Choroid plexus epithelial cell (primary cell): ENCODE measurements at regions not wholly inside any gene's neighbourhood (a gene's known extent, or its start where the extent isn't known, plus 50 kb on each side); places are given as distances from the start of the nearest gene placed in this dataset.

Experiments
- DNase-seq: peaks from one replicate; pipeline ENCODE4 v3.0.0-alpha.2; 2010; ENCODE audit warnings: low read depth
- H3K4me3 ChIP-seq: 2 replicates; pipeline ENCODE4 v1.5.1; 2011; ENCODE audit warnings: low read depth, mild to moderate bottlenecking, control low read depth, low read length, moderate library complexity
- CTCF ChIP-seq: conservative IDR thresholded peaks from 2 replicates; pipeline ENCODE4 v1.5.1; 2011; ENCODE audit warnings: low read depth, mild to moderate bottlenecking, control low read depth, inconsistent platforms, low read length, moderate library complexity

GRCh38 chr7:155954550-155955366 lies 142.5 kb upstream of the SHH start:
- H3K4me3 ChIP-seq: no peak overlapping the region
- no peak for TF ChIP-seq CTCF
- no peak for DNase-seq

- no peak overlapping the region for H3K4me3 ChIP-seq
- no peak for TF ChIP-seq CTCF
- no peak for DNase-seq
Measured at GRCh38 chr7:155953781-155954549, 141.7 kb upstream of the SHH start.

GRCh38 chr7:155953501-155953778 lies 141.2 kb upstream of the SHH start:
- no peak overlapping the region for H3K4me3 ChIP-seq
- no peak for DNase-seq
- no peak for TF ChIP-seq CTCF

DNA sequence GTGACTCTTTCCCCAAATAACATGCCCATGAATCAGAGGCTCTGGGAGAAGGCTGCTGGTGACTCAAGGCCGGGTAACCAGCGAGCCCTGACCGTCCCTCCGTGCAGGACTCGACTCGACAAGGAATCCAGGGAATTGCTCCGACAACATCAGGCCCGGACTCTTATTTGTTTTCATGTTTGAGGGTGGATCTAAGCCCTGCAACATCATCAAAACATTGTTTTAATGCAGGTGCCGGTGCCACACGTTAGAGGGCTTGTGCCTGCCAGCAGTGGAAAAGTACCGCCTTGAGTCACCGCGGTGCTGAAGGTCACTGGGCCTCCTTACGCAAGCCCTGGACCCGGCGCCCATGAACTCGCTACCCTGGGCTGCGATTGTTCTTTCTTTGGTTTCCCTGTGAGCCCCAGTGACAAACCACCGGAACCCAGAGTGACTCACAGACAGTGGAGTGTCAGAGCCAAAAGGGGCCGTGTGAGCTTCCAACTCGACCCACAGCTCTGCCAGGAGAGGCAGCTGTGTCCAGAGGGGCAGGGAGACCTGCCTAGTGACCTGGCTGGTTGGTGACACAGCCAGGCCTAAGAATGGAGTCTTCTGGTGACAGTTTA lies 139.4 kb upstream of the SHH start:
- no peak for TF ChIP-seq CTCF
- DNase-seq: peak; percentile 64
- no peak overlapping the region for H3K4me3 ChIP-seq

DNA sequence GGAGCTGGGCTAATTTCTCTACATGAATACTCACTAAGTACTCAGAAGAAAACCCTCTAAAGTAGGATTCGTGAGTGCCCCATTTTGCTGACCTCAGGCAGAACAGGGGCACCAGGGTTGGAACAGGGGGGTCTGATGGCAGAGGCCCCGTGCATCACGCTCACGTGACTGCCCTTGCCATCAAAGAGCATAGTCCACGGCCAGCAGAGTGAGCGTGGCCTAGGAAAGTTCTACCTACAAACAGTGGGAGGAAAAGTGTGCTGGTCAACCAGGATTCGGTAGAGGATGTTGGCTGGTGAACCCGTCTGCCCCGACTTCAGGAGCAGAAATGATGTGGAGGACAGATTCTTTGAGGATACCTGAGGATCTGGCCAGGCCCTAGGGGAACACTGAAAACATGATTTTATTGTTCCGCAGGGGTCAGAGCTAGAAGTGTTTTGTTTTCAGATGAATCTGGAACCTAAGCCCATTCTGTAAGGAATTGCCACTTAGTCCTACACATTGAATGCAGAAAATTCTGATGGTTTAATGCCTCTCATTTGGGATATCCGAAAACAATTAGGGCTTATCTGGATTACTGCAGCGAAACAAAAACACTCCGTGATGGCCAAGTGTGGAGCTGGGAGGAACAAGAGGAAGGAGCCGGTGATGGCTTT lies 138.8 kb upstream of the SHH start:
- no peak for TF ChIP-seq CTCF
- DNase-seq: no peak

GRCh38 chr7:155948845-155949244 lies 136.6 kb upstream of the SHH start:
- no peak for DNase-seq
- no peak for TF ChIP-seq CTCF

More for the DNA sequence above, 138.8 kb upstream of the SHH start:
- no peak overlapping the region for H3K4me3 ChIP-seq

More at GRCh38 chr7:155948845-155949244, 136.6 kb upstream of the SHH start:
- H3K4me3 ChIP-seq: no peak overlapping the region
